HEK293T (cell line): ENCODE measurements at regions not wholly inside any gene's neighbourhood (a gene's known extent, or its start where the extent isn't known, plus 50 kb on each side); places are given as distances from the start of the nearest gene placed in this dataset.

Experiments used
- CTCF ChIA-PET: fragments of 350-600 bp; formaldehyde crosslinking; extraction: SDS; loops from one replicate; lab custom pipeline; 2021; ENCODE audit warnings: antibody characterized with exemption, inconsistent platforms; lab: Yijun Ruan, JAX
- POLR2A ChIA-PET: fragments of 350-600 bp; formaldehyde crosslinking; extraction: SDS; loops from one replicate; lab custom pipeline; 2020; ENCODE audit warnings: antibody characterized with exemption, inconsistent platforms; lab: Yijun Ruan, JAX
- DNase-seq: peaks from one replicate; pipeline ENCODE4 v3.0.0; 2012; ENCODE audit warnings: mixed read lengths; ENCODE audit errors: extremely low spot score
- ARNT ChIP-seq: fragments of 450-650 bp; IDR thresholded peaks from 2 replicates; pipeline ENCODE4 v1.6.1; 2017; ENCODE audit warnings: mild to moderate bottlenecking
- BHLHE40 ChIP-seq: fragments of 450-650 bp; IDR thresholded peaks from 2 replicates; pipeline ENCODE4 v1.6.1; 2016; ENCODE audit warnings: mild to moderate bottlenecking, moderate library complexity, borderline replicate concordance
- CTBP1 ChIP-seq: fragments of 450-650 bp; IDR thresholded peaks from 2 replicates; pipeline ENCODE4 v1.6.1; 2016; ENCODE audit warnings: borderline replicate concordance
- ELF4 ChIP-seq: fragments of 450-650 bp; IDR thresholded peaks from 2 replicates; pipeline ENCODE4 v1.6.1; 2017; ENCODE audit warnings: antibody characterized with exemption
- FOXA1 ChIP-seq: fragments of 450-650 bp; IDR thresholded peaks from 2 replicates; pipeline ENCODE4 v1.6.1; 2016; ENCODE audit warnings: mild to moderate bottlenecking
- FOXK2 ChIP-seq: fragments of 450-650 bp; IDR thresholded peaks from 2 replicates; pipeline ENCODE4 v1.6.1; 2016; ENCODE audit warnings: mild to moderate bottlenecking
- FOXM1 ChIP-seq: fragments of 450-650 bp; IDR thresholded peaks from 2 replicates; pipeline ENCODE4 v1.6.1; 2017; ENCODE audit warnings: mild to moderate bottlenecking, borderline replicate concordance
- HDGF ChIP-seq: fragments of 450-650 bp; IDR thresholded peaks from 2 replicates; pipeline ENCODE4 v1.6.1; 2017; ENCODE audit warnings: antibody characterized with exemption, borderline replicate concordance
- L3MBTL2 ChIP-seq: fragments of 450-650 bp; conservative IDR thresholded peaks from 2 replicates; pipeline ENCODE4 v1.6.1; 2016; ENCODE audit warnings: mild to moderate bottlenecking
- LEF1 ChIP-seq: fragments of 450-650 bp; IDR thresholded peaks from 2 replicates; pipeline ENCODE4 v1.6.1; 2017; ENCODE audit warnings: mild to moderate bottlenecking, borderline replicate concordance
- NFRKB ChIP-seq: fragments of 450-650 bp; IDR thresholded peaks from 2 replicates; pipeline ENCODE4 v1.6.1; 2016; ENCODE audit warnings: mild to moderate bottlenecking, moderate library complexity
- PKNOX1 ChIP-seq: fragments of 450-650 bp; IDR thresholded peaks from 2 replicates; pipeline ENCODE4 v1.6.1; 2016
- SP1 ChIP-seq: fragments of 450-650 bp; IDR thresholded peaks from 2 replicates; pipeline ENCODE4 v1.6.1; 2017
- SUZ12 ChIP-seq: fragments of 450-650 bp; IDR thresholded peaks from 2 replicates; pipeline ENCODE4 v1.6.1; 2016; ENCODE audit warnings: mild to moderate bottlenecking
- TARDBP ChIP-seq: fragments of 450-650 bp; IDR thresholded peaks from 2 replicates; pipeline ENCODE4 v1.6.1; 2016
- ZNF384 ChIP-seq: fragments of 450-650 bp; IDR thresholded peaks from 2 replicates; pipeline ENCODE4 v1.6.1; 2016

- DNase-seq: no peak
- POLR2A ChIA-PET: no interaction called here
- TF ChIP-seq CTBP1 (no peak), FOXK2 (no peak), ELF4 (no peak), FOXA1 (no peak), ARNT (no peak), SUZ12 (no peak), LEF1 (no peak), SP1 (no peak), BHLHE40 (no peak), L3MBTL2 (no peak), PKNOX1 (no peak), ZNF384 (no peak), NFRKB (no peak), FOXM1 (no peak), HDGF (no peak), TARDBP (no peak)
- CTCF ChIA-PET: no interaction called here
Measured at GRCh38 chr6:14440215-14440910, 322.8 kb downstream of the CD83 start.

- no peak for TF ChIP-seq NFRKB
- no peak for TF ChIP-seq ARNT
- no peak for TF ChIP-seq ZNF384
- TF ChIP-seq BHLHE40: no peak
- TF ChIP-seq FOXK2: no peak
- TF ChIP-seq L3MBTL2: no peak
- TF ChIP-seq HDGF: no peak
- no peak for TF ChIP-seq PKNOX1
- TF ChIP-seq FOXA1: no peak
- no peak for TF ChIP-seq SP1
- TF ChIP-seq CTBP1: no peak
- DNase-seq: no peak
- ChIA-PET CTCF (interaction anchor here (1.0 kb wide), 1 partner anchor 45 kb away, joined by 3 read pairs; no protein-coding TSS in a partner anchor), POLR2A (no interaction called here)
Measured at GRCh38 chr6:14440940-14441781, 323.6 kb downstream of the CD83 start.

GRCh38 chr6:14442242-14442641 lies 324.7 kb downstream of the CD83 start:
- ChIA-PET POLR2A (no interaction called here), CTCF (no interaction called here)
- DNase-seq: no peak
- TF ChIP-seq SUZ12 (no peak), HDGF (no peak), ELF4 (no peak), SP1 (no peak), NFRKB (no peak), PKNOX1 (no peak), CTBP1 (no peak)

- CTCF ChIA-PET: interaction anchor here (0.6 kb wide), 1 partner anchor 32 kb away, joined by 3 read pairs; no protein-coding TSS in a partner anchor
- no peak for DNase-seq
- TF ChIP-seq LEF1: no peak
- no peak for TF ChIP-seq ELF4
- POLR2A ChIA-PET: no interaction called here
Measured at GRCh38 chr6:14443629-14444268, 326.2 kb downstream of the CD83 start.

GRCh38 chr6:14444295-14444972 lies 326.9 kb downstream of the CD83 start:
- CTCF ChIA-PET: no interaction called here
- POLR2A ChIA-PET: no interaction called here
- DNase-seq: no peak
- no peak for TF ChIP-seq L3MBTL2
- no peak for TF ChIP-seq LEF1
- TF ChIP-seq SUZ12: no peak
- no peak for TF ChIP-seq SP1
- no peak for TF ChIP-seq PKNOX1
- TF ChIP-seq ARNT: no peak
